ENCODE measurements at regions not wholly inside any gene's neighbourhood (a gene's known extent, or its start where the extent isn't known, plus 50 kb on each side); places are given as distances from the start of the nearest gene placed in this dataset.
"Not testable (repeated sequence)": the region's sequence is repeated elsewhere in the genome, so short reads cannot be mapped to it uniquely, and the experiment has no call there.

DNA sequence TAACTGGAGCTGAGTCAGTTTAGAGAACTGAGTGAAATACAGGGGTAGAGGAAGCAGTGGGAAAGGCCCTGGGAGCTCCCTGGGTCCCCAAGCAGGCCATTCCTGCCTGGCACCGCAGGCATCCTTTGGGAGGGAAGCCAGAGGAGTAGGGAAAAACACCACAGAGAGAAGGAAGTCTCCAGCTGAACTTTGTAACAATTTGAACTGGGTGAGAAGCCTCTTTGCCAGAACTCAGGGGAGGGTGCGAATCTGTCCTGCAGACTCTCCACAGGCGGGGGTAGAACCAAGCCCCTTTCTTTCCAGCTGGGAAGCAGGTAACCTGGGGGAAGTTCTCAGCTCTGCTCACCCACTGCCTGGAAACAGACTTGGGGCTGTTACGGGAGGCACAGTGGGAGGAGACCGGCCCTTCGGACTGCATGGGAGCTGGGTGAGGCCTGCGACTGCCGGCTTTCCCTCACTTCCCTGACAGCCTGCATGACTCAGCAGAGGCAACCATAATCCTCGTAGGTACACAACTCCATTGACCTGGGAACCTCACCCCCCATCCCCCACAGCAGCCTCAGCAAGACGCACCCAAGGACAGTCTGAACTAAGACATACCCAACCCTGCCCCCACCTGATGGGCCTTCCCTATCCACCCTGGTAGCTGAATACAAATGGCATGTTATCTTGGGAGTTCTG, 110.1 kb downstream of the ARHGAP11B start:
- Mint-ChIP-seq H3K9me3 (peaks cover 22 to 24% of the 10 kb centered on the region in 2 experiments; a peak in 4 of 5 replicates), H3K36me3 (ENCODE audit: insufficient read depth in 1 of 3, low read depth in 3 of 3) (peaks cover 55 to 72% (median 62%) of the 10 kb centered on the region in 3 experiments), H3K27ac (peak overlapping the region in 2 of 3 experiments; percentile 35 to 86; a peak in 2 of 7 replicates)
- H4K8ac ChIP-seq (replicated peaks; ENCODE audit: insufficient read length, low read depth, low read length); H3K23ac ChIP-seq (ENCODE audit: insufficient read length, low read depth, low read length); H3K27ac ChIP-seq (ENCODE audit: insufficient read length, low read depth, low read length); H3K79me1 ChIP-seq (ENCODE audit: insufficient read depth, low read depth, low read length, poor library complexity, severe bottlenecking); H3T11ph ChIP-seq (ENCODE audit: low read length); H2AK5ac ChIP-seq (ENCODE audit: insufficient read length, low read length); H4K5ac ChIP-seq (ENCODE audit: insufficient read length, low read depth, low read length); H3K4me3 Mint-ChIP-seq; H3K14ac ChIP-seq (ENCODE audit: insufficient read depth, low read length); H3K4me2 ChIP-seq (ENCODE audit: insufficient read depth, insufficient read length, low read length); H3K23me2 ChIP-seq (ENCODE audit: insufficient read length, low read depth, low read length, poor library complexity, severe bottlenecking); H2AFZ ChIP-seq (ENCODE audit: low read length); H3K56ac ChIP-seq (ENCODE audit: insufficient read length, low read depth, low read length); H4K91ac ChIP-seq (ENCODE audit: insufficient read length, low read depth, low read length); H3K9ac ChIP-seq (ENCODE audit: extremely low read depth, insufficient read length, low read length); H2BK20ac ChIP-seq (ENCODE audit: low read depth, low read length, poor library complexity, severe bottlenecking); H2BK15ac ChIP-seq (ENCODE audit: low read depth, low read length); H2BK12ac ChIP-seq (ENCODE audit: insufficient read length, low read depth, low read length); H3K79me2 ChIP-seq (ENCODE audit: insufficient read depth, low read length); H4K20me1 ChIP-seq (ENCODE audit: control insufficient read depth, insufficient read depth, insufficient read length); H3K4me1 ChIP-seq (ENCODE audit: insufficient read depth, low read length); H2BK5ac ChIP-seq (ENCODE audit: insufficient read length, low read length); H3K27me3 ChIP-seq (ENCODE audit: insufficient read depth, low read length); H3K18ac ChIP-seq (ENCODE audit: insufficient read length, low read depth, low read length); H3K4me1 Mint-ChIP-seq; DNase-seq; H2BK120ac ChIP-seq (ENCODE audit: low read depth, low read length, poor library complexity, severe bottlenecking); H3K4ac ChIP-seq (ENCODE audit: low read depth, low read length); H3K27me3 Mint-ChIP-seq (ENCODE audit: low read depth); H3K9me3 ChIP-seq (ENCODE audit: control insufficient read depth, low read depth, low read length): not testable (repeated sequence)
- WGBS (ENCODE audit: extremely low coverage, insufficient read length, low lambda C conversion rate) = no CpG with 5 or more reads among the region's 10 CpGs

DNA sequence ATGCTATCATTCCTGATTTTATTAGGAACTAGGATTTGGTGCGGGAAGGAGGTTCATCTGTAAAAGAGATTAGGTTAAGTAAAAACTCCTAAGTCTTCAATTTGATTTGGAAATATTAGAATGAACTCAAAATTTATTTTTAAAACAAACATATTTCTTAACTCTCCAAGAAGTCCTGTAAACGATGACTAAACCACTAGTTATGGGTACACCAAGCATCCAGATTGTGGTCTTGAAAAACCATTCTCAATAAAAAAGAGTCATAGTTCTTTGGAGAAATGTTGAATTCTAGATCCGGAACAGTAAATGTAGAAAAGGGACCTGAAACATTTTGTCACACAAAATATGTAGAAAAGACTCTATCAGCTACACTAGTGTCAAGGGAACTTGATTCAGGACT, 116.9 kb downstream of the ARHGAP11B start:
- H4K5ac ChIP-seq (ENCODE audit: insufficient read length, low read depth, low read length); H3K27me3 Mint-ChIP-seq (ENCODE audit: low read depth); H3K27ac ChIP-seq (ENCODE audit: insufficient read length, low read depth, low read length); H4K91ac ChIP-seq (ENCODE audit: insufficient read length, low read depth, low read length); H3K4me2 ChIP-seq (ENCODE audit: insufficient read depth, insufficient read length, low read length); H3K79me1 ChIP-seq (ENCODE audit: insufficient read depth, low read depth, low read length, poor library complexity, severe bottlenecking); DNase-seq; H2BK15ac ChIP-seq (ENCODE audit: low read depth, low read length); H3K4me1 ChIP-seq (ENCODE audit: insufficient read depth, low read length); H3K9me3 ChIP-seq (ENCODE audit: control insufficient read depth, low read depth, low read length); H3T11ph ChIP-seq (ENCODE audit: low read length); H2AK5ac ChIP-seq (ENCODE audit: insufficient read length, low read length); H2BK5ac ChIP-seq (ENCODE audit: insufficient read length, low read length); H2BK12ac ChIP-seq (ENCODE audit: insufficient read length, low read depth, low read length); H4K8ac ChIP-seq (replicated peaks; ENCODE audit: insufficient read length, low read depth, low read length); H3K27ac Mint-ChIP-seq; H3K27me3 ChIP-seq (ENCODE audit: insufficient read depth, low read length); H3K23ac ChIP-seq (ENCODE audit: insufficient read length, low read depth, low read length); H4K20me1 ChIP-seq (ENCODE audit: control insufficient read depth, insufficient read depth, insufficient read length); H3K4me1 Mint-ChIP-seq; H3K18ac ChIP-seq (ENCODE audit: insufficient read length, low read depth, low read length); H3K4me3 Mint-ChIP-seq; H3K79me2 ChIP-seq (ENCODE audit: insufficient read depth, low read length); H3K23me2 ChIP-seq (ENCODE audit: insufficient read length, low read depth, low read length, poor library complexity, severe bottlenecking); H3K56ac ChIP-seq (ENCODE audit: insufficient read length, low read depth, low read length); H2BK120ac ChIP-seq (ENCODE audit: low read depth, low read length, poor library complexity, severe bottlenecking); H2AFZ ChIP-seq (ENCODE audit: low read length); H3K4ac ChIP-seq (ENCODE audit: low read depth, low read length); H3K9ac ChIP-seq (ENCODE audit: extremely low read depth, insufficient read length, low read length); H3K14ac ChIP-seq (ENCODE audit: insufficient read depth, low read length); H2BK20ac ChIP-seq (ENCODE audit: low read depth, low read length, poor library complexity, severe bottlenecking): not testable (repeated sequence)
- peaks cover 22 to 61% (median 51%) of the 10 kb centered on the region in 3 experiments for H3K36me3 Mint-ChIP-seq (ENCODE audit: insufficient read depth in 1 of 3, low read depth in 3 of 3)
- H3K9me3 Mint-ChIP-seq = peaks cover 16% of the 10 kb centered on the region in 2 experiments; a peak in 3 of 5 replicates
- no CpG with 5 or more reads among the region's 3 CpGs for WGBS (ENCODE audit: extremely low coverage, insufficient read length, low lambda C conversion rate)
